Superior temporal gyrus (tissue), 1 donor: ENCODE measurements at regions not wholly inside any gene's neighbourhood (a gene's known extent, or its start where the extent isn't known, plus 50 kb on each side); places are given as distances from the start of the nearest gene placed in this dataset.
"Not testable (repeated sequence)": the region's sequence is repeated elsewhere in the genome, so short reads cannot be mapped to it uniquely, and the experiment has no call there.

Experiments
- DNase-seq: peaks from one replicate; pipeline ENCODE4 v3.0.0-alpha.2; 2016; ENCODE audit errors: extremely low spot score

DNA sequence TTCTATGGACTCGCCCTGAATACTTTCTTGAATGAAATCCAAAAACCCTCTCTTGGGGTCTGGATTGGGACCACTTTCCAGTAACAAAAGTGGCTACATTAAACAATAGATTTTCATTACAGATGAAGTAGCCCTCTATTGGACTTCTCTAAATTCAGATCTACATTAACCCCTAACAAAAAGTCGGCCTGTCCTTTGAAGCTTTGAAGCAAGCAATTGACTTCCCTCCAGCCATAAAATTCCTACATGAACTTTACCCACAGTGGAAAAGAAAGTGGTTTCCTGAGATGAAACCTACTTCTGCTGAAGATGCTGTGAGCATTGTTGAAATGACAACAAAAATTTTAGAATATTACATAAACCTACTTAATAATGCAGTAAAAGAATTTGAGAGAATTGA lies 967.1 kb upstream of the ROBO1 start:
- DNase-seq = no peak

DNA sequence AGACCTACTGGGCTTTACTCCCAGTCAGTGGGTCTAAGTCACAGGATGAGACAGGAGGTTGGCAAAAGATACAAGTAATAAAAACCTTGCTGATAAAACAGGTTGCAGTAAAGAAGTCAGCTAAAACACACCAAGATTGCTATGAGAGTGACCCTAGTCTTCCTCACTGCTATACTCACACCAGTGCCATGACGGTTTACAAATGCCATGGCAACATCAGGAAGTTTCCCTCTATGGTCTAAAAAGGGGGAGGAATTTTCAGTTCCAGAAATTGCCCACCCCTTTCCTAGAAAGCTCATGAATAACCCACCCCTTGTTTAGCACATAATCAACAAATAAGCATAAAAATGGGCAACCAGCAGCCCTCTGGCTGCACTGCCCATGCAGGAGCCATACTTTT lies 966.7 kb upstream of the ROBO1 start:
- DNase-seq = no peak

DNA sequence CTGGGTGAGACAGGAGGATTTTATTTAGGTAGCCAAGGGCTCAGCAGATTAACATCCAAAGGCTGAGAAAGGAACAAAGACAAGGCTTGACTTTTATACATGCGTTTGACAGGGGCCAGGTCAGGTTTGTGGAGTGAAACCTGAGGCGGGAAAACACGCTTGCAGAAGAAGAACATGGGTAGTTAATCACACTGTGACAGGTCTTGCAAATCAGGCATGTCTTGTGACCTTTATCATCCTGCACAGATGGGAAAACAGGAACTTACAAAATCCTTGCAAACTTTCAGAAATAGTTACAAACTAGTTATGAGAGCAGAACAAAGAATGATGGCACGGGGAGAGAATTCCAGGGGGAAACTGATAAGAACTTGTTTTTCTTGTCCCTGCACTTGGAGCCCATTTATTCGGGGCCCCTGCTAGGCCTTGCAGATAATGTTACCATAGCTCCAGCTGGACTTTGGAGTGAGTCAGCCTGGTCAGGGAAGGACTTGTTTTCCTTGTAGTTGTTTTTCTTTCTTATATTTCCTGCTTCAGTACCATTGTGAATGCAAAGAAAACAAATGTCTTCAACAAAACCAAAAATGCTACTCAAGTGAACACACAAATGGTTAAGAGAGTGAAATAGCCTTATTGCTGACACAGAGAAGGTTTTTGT lies 965.9 kb upstream of the ROBO1 start:
- DNase-seq = no peak

DNA sequence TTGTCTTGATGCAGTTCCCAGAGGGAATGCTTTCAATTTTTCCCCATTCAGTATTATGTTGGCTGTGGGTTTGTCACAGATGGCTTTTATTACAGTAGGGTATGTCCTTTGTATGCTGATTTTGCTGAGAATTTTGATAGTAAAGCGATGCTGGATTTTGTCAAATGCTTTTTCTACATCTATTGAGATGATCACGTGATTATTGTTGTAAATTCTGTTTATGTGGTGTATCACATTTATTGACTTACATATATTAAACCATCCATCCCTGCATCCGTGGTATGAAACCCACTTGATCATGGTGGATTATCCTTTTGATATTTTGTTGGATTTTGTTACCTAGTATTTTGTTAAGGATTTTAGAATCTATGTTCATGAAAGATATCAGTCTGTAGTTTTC lies 959.8 kb upstream of the ROBO1 start:
- not testable (repeated sequence) for DNase-seq

DNA sequence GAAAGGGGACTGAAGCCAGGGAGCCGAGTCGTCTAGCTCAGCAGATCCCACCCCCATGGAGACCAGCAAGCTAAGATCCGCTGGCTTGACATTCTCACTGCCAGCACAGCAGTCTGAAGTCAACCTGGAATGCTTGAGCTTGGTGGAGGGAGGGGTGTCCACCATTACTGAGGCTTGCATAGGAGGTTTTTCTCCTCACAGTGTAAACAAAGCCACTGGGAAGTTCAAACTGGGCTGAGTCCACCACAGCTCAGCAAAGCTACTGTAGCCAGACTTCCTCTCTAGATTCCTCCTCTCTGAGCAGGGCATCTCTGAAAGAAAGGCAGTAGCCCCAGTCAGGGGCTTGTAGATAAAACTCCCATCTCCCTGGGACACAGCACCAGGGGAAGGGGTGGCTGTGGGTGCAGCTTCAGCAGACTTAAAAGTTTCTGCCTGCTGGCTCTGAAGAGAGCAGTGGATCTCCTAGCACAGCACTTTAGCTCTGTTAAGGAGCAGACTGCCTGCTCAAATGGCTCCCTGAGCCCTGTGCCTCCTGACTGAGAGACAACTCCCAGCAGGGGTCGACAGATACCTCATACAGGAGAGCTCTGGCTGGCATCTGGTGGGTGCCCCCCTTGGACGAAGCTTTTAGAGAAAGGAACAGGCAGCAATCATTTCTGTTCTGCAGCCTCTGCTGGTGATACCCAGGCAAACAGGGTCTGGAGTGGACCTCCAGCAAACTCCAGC lies 942.0 kb upstream of the ROBO1 start:
- not testable (repeated sequence) for DNase-seq

DNA sequence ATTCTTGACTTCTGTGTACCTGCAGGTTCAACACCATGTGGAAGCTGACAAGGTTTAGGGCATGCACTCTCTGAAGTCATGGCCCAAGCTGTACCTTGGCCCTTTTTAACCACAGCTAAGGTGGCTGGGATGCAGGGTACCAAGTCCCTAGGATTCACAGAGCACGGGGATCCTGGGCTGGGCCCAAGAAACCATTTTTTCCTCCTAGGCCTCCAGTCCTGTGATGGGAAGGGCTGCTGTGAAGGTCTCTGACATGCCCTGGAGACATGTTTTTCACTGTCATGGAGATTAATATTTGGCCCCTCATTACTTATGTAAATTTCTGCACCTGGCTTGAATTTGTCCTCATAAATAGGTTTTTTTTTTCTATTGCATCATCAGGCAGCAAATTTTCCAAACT lies 937.5 kb upstream of the ROBO1 start:
- no peak for DNase-seq

GRCh38 chr3:80701349-80701748 lies 933.6 kb upstream of the ROBO1 start:
- DNase-seq = no peak

GRCh38 chr3:80697291-80697690 lies 929.5 kb upstream of the ROBO1 start:
- DNase-seq = no peak

- DNase-seq = no peak
Observed at GRCh38 chr3:80696280-80696679, 928.5 kb upstream of the ROBO1 start.

DNA sequence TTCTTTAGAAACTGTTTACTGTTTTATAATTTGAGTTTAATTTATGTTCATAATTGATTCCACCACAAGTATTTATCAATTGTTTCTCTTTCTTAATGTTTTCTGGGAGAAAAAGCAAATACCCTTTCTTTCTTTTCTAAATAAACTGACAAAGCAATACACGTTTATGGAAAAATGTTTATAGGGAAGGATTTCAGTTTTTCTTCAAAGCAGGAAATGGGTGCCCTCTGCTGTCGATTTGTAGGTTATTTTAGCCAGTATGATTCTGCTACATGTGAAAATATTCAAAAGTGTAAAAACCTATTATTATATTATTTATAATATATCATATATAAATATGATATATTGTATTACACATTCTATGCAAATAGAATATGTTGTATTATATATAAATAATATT lies 921.0 kb upstream of the ROBO1 start:
- DNase-seq = peak; percentile 46

DNA sequence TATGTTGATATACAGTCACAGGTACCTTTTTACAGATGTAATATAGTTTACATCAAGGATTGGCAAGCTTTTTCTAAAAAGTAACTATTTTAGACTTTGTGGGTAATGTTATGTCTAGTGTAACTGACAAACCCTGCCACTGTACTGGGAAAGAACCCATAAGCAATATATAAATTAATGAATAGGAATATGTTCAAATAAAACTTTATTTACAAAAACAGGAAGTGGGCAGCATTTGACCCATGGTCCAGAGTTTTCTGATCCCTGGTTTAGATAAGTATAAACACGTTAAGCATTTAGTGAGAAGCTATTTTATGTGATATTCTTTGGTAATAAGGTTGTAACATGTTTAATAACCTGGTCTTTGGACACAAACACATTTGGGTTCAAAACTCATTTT lies 915.2 kb upstream of the ROBO1 start:
- DNase-seq = no peak

DNA sequence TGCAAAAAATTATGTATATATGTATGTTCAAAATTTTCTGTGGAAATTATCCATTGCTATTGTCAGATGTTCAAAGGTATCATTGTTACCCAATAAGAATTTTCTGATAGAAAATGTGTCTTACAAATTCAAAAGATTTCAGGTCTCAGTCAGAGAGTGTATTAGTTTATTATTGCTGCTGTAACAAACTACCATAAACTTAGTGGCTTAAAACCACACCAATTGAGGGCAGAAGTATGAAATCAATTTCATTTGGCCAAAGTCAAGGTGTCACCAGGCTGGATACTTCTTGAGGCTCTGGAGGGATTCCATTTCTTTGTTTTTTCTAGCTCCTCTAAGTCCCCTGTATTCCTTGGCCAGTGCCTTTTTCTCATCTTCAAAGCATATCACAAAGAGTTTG lies 914.4 kb upstream of the ROBO1 start:
- DNase-seq = no peak

GRCh38 chr3:80677796-80678195 lies 910.0 kb upstream of the ROBO1 start:
- DNase-seq = no peak

DNA sequence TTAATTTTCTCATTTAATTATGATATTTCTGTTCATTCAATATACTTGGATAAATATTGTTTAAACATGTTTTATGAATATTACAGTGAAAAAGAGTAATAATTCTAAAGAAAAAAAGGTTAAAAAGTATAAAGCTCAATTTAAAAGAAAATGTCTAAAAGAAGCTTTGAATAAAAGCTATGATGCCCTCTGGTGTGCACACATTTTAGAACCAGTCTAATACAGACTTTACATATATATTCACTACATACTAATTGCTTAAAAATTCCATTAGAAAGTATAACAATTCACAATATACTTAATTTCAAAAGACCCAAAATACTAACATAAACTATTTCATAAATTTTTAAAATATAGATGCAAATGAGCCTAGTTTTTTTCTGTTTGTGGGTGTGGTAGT lies 909.1 kb upstream of the ROBO1 start:
- no peak for DNase-seq

- DNase-seq = no peak
Observed at GRCh38 chr3:80676261-80676660, 908.5 kb upstream of the ROBO1 start.

DNA sequence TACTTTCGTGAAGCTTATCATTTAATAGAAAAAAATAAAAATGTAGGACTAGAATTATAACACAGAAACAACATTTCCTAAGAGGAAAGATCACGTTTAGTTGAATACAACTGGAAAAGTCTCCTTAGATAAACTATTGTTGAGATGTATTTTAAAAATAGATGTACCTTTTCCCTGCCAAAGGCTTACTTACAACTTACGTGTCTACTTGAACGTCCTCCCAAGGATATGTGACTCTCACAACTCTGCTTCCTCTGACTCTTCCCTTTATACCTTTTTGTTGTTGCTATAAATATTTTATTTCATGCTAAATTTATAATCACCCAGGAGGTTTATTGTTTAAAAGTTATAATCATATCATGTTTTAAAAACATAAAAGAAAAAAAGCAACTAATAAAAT lies 908.0 kb upstream of the ROBO1 start:
- DNase-seq = no peak

- DNase-seq = no peak
Observed at GRCh38 chr3:80668600-80669294, 900.9 kb upstream of the ROBO1 start.

DNA sequence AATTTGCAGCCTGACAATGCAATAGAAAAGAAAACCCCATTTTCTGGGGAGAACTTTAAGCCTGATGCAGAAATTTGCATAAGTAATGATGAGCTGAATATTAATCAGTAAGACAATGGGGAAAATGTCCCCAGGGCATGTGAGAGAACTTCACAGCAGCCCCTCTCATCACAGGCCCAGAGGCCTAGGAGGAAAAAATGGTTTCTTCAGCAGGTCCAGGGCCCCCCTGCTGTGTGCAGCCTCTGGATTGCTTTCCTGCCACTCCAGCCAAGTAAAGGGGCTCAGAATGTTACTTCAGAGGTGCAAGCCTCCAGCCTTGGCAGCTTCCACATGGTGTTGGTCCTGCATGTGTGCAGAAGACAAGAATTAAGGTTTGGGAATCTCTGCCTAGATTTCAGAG lies 900.3 kb upstream of the ROBO1 start:
- no peak for DNase-seq

DNA sequence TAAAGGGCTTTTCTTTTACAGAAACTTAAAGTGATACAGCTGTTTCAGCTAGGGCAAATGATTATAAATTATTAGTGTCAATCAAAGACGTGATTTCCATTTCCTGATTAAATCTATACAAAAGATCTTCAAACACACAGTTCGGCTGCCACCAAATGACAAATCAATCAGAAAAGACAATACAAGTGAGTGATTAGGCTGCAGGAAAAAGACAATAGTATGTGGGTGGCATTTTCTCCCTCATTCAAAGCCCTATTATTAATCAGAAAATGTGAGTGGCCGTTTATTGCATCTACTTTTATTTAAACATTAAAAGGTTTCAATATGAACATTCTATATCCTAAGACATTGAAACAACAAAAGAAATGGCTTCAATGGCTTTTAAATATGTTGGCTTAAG lies 895.6 kb upstream of the ROBO1 start:
- no peak for DNase-seq

GRCh38 chr3:80655216-80655615 lies 887.4 kb upstream of the ROBO1 start:
- no peak for DNase-seq

GRCh38 chr3:80649170-80649569 lies 881.4 kb upstream of the ROBO1 start:
- no peak for DNase-seq

- no peak for DNase-seq
Observed at GRCh38 chr3:80643421-80643820, 875.6 kb upstream of the ROBO1 start.
